ELR (cell line): ENCODE measurements at regions not wholly inside any gene's neighbourhood (a gene's known extent, or its start where the extent isn't known, plus 50 kb on each side); places are given as distances from the start of the nearest gene placed in this dataset.

Experiments used
- DNase-seq: peaks from one replicate; pipeline ENCODE4 v3.0.0-alpha.2; 2015; ENCODE audit warnings: low read depth

- no peak for DNase-seq
Measured at GRCh38 chr22:49031746-49032330, 795.8 kb downstream of the BRD1 start.

GRCh38 chr22:49028111-49028510 lies 799.6 kb downstream of the BRD1 start:
- DNase-seq: no peak

GRCh38 chr22:49027368-49027670 lies 800.4 kb downstream of the BRD1 start:
- no peak for DNase-seq

GRCh38 chr22:49026494-49027367 lies 800.9 kb downstream of the BRD1 start:
- DNase-seq: no peak

- no peak for DNase-seq
Measured at GRCh38 chr22:49025791-49026493, 801.7 kb downstream of the BRD1 start.

GRCh38 chr22:49024775-49025440 lies 802.8 kb downstream of the BRD1 start:
- no peak for DNase-seq

- DNase-seq: no peak
Measured at GRCh38 chr22:49023879-49024774, 803.5 kb downstream of the BRD1 start.

- no peak for DNase-seq
Measured at GRCh38 chr22:49023161-49023878, 804.4 kb downstream of the BRD1 start.

- DNase-seq: no peak
Measured at GRCh38 chr22:49022816-49023160, 804.9 kb downstream of the BRD1 start.

- DNase-seq: no peak
Measured at GRCh38 chr22:49021926-49022815, 805.5 kb downstream of the BRD1 start.

GRCh38 chr22:49021131-49021925 lies 806.3 kb downstream of the BRD1 start:
- no peak for DNase-seq

GRCh38 chr22:49019737-49020713 lies 807.6 kb downstream of the BRD1 start:
- no peak for DNase-seq

- DNase-seq: no peak
Measured at GRCh38 chr22:49018601-49019000, 809.1 kb downstream of the BRD1 start.

GRCh38 chr22:49017482-49018329 lies 810.0 kb downstream of the BRD1 start:
- DNase-seq: no peak

GRCh38 chr22:49016909-49017481 lies 810.7 kb downstream of the BRD1 start:
- DNase-seq: no peak
